HPDE6-E6E7 (cell line): ENCODE measurements at regions not wholly inside any gene's neighbourhood (a gene's known extent, or its start where the extent isn't known, plus 50 kb on each side); places are given as distances from the start of the nearest gene placed in this dataset.

ENCODE experiments used
- DNase-seq: peaks from one replicate; pipeline ENCODE4 v3.0.0; 2011; ENCODE audit warnings: missing footprints; ENCODE audit errors: extremely low spot score

DNA sequence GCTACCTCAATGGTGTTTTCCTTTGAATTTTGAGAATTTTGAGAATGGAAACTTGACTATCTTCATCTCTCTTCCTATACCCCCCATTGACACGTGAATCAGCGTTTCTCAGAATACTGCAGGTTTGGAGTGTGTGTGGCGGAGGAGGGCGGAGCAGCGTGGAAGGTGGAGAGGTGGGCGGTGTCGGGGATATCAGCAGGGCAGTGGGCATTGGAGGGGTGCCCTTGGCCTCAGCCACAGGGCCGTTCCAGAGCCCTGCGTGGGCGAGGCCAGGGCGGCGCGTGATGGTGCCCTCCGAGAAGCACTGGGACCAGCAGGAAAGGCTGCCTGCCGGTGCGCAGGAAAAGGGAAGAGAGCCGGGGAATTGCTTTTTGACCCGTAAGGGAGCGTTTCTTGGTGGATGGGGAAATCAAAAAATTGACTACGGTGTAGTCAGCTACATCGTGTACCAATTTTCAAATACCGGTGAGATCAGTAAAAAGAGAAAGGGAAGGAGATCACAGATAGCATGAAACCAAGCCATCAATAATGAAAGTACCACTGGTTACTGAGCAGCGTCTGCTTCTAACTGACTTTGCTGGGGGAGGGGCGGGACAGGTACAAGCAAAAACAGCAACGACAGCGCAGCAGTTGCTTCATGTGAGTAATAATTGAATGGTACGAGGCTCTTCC is 82.7 kb upstream of the DUSP22 start:
- DNase-seq, result no peak

DNA sequence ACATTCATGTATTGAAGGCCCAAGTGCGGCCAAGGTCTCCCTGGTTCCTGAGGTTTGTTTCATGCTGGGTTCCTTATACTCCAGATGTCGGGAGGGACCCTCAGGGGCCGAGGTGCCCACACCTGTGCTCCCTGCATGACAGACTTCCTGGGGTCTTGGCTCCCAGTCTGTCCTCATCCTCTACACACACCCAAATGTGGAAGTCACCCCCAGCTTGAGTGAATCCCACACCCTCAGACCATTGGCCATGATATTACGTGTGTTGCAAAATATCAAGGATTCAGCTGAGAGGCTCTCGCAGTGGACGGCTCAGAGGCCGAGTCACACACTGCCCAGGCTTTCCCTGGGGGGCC is 82.2 kb upstream of the DUSP22 start:
- no peak for DNase-seq

DNA sequence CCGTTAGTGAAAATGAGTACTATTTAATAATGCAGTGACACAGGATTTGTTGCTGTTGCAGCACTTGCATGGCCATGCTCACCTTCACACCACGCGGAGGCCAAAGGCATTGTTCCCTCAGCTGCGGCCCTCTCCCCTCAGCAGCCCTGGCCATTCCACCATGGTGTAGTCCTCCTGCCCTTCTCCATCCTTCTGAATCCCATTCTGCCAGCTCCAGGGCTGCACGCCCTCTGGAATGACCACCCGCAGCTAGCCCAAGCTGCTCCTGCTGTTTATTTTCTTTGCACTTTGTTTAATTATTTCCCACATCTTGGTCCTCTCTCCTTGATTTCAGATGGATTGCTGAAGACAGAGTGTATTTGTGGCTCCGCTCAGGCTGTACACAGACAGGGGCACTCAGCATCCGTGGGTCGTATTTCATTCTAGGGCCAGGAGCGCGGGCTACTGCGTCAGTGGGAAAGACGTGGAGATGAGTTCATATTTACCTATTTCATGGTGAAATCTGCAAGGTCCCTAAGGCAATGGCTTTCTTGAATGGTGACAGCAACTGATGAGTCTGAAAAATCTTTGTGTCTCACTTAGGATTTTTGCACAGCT is 81.4 kb upstream of the DUSP22 start:
- no peak for DNase-seq

DNA sequence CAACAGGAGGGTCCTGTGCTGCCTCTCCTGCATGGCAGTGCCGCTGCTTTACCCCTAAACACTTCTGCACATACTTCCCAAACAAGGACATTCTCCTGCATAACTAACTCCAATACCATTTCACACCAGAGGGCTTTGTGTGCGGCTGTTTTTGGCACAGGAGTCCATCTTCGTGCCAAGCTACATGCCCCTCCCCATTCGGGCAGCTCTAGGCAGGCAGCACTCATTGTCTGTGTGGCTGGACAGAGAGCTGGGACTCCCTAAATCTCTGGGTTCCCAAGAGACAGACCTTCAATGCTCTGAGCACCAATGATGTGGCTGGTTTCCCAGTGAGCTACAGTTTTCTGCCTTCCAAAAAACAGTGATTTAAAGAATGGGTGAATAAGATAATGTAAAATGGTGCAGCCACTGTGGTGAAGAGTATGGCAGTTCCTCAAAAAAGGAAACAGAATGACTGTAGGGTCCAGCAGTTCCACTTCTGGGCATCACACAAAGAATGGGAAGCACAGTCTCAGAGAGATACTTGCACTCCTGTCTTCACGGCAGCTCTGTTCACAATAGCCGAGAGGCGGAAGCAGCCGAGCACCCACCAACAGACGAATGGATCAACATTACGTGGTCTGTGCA is 80.3 kb upstream of the DUSP22 start:
- no peak for DNase-seq

DNA sequence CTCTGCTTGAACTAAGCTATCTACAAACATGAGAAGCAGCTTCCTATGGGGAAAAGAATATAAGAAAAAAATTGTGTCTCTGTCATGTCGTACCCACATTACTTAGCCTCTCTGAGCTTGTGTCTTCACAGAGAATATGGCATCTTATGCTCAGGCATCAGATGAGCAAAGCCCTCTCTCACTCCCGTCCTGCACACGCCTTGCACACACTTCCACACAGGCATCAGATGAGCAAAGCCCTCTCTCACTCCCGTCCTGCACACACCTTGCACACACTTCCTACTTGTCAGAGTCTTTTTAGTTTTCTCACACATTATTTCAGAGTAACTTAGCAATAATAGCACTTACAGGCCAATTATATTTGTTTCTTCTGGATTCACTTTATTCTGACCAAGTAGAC is 79.0 kb upstream of the DUSP22 start:
- DNase-seq, result no peak

DNA sequence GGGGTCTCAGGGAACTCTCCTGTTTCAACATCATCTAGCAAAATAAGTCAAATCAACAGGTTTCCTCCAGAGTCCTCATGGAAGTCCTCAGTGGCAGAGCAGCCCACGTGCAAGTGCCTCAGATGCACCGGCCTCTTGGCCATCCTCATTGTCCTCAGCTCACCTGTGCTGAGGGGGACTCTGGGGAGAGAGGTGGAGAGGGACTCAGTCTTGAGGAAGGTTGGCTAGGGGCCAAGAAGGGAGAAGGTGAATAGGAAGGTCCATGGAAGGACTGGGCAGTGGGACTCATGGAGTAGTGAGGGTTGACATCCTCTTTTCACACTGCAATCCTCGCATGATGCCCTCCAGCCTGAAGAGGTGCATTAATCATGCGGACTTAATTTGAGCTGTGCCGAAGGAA is 77.9 kb upstream of the DUSP22 start:
- no peak for DNase-seq

DNA sequence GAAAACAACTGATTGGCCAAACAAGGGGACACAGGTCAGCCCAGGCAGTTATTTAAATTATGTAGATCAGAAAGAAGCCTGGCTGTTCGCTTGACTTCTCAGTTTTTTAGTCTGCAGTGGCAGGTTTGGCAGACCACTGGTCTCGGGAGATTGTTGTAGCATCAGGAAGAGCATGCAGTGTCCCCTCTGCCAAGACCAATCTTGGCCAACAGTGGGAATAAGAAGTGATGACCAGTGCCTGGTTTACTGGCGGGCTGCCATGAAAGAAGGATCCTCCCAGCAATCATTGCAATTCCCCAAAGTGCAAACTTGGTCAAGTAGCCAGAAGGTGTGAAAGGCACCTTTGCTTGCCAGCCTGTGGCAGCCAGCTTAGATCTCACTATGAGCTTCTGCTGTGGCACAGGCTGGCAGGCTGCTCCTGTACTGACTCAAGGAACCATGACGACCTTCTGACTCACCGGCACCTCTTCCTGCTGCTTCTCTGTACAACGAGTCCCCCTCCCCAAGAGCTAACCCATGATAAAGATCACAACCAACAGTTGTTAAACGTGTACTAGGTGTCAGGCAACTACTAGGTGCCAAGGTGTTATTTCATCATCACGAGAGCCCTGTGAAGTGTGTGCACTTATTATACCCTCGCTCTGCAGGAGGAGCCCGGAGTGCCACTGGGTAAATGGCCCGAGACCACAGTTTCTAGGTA is 76.8 kb upstream of the DUSP22 start:
- peak; percentile 74 for DNase-seq

DNA sequence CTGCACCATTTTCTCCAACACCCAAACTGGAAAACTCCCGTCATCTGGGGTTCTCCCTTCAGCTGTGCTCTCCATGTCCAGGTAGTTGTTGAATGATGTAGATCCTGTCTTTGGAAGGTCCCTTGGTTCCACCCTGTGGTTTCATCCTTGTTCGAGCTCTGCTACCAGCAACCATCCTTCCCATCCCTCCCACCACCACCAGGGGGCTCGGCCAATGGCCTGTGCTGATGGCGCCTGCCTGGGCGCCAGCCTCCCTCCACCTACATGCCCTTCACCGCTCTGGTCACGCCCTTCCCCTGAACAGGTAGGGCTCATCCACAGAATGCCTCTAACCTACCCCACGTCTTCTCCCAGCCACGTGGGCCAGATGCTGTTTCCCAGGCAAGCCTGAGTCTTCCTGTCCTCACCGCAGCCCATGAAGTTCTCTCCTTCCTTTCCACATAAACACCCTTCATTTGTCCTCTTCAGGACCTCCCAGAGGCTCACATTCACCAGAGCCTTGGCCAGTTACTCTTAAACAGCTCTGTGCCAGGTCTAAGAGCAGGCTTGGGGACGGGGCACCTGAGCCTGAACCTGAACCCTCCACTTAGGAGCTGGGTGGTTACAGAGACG is 75.1 kb upstream of the DUSP22 start:
- no peak for DNase-seq

DNA sequence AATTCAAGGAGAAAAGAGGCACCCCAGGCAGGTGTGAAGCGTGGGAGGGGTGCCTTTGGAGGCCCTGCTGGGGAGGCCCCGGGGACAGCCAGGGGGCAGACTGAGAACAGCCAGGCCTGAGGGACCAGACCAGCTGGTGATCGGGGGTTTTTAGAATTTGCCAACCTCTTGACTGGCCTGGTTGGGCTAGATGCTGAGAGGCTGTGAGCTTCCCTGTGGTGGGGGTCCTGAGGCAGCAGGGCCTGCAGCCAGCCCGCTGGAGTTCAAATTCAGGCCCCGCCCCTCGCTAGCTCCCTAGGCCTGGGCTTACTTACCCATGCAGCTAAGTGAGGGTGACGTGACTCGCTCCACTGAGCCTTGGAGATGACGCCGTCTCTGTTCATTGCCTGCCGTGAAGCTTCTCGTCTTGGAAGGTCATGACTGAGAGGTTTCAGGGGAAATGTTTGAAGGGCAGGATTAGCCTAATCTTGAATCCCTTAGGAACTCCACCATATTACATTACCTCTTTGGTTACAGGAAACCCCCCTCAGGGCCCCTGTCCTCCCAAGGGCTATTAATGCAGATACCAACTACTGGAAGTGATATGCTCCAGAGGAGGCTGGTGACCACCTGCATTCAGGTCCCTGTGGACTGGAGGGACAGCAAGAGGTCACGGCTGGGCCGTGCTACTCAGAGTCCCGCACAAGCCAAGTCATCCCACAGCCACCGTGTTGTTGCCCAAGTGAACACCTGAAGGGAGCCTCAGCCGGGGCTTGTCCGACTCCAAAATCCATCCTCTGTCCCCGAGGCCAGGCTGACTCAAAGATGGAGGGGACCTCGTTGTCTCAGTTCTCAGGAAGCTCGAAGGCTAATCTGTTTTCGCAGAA is 73.9 kb upstream of the DUSP22 start:
- no peak for DNase-seq

DNA sequence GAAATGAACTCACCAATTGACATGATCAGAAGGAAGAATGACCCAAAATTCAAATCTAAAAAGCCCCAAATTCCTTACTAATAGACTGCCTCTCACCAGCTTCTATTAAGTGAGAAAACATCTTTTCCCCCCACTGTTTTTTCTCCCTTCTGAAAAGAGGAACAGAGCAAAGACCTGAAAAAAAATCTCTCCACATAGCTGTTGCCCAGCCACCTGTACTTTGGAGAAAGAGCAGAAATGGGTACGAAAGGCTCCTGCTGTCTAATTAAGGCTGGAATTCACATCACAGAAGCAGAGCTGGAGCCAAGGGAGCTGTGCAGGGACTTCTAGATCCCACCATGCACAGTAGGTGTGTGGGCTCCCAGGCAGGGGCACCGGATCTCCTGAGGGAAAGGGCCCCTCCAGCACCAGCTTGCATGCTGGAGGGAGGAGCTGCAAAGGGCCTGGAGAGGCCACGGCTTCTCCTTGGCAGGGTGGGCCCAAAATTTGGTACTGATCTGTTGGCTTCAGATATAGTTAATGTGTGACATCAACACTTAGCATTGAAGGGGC is 73.2 kb upstream of the DUSP22 start:
- DNase-seq, result no peak

DNA sequence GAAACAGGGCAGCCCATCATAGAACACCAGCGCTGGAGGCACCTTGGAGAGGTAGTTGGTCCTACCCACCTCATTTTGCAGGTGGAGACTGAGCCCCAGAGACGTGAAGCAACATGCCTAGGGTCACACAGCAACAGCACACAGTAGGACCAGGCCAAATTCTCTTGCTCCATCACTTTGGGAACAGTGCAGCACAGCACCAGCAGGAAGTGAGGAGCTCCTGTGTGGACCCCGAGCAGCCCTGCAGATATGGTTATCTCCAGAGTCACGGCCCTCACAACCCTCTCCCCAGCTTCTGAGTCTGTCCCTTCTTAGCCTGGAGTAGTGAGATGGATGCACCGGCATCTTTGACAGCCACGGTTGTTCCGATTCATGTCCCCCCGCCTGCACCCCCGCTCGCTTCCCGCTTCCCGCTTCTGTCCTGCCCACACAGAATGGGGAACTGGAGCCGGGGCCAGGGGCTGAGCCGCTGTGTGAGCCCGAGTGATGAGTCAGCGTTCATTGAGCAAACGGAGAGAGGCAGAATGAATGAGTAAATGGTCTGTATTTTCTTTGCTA is 72.6 kb upstream of the DUSP22 start:
- peak; percentile 73 for DNase-seq

DNA sequence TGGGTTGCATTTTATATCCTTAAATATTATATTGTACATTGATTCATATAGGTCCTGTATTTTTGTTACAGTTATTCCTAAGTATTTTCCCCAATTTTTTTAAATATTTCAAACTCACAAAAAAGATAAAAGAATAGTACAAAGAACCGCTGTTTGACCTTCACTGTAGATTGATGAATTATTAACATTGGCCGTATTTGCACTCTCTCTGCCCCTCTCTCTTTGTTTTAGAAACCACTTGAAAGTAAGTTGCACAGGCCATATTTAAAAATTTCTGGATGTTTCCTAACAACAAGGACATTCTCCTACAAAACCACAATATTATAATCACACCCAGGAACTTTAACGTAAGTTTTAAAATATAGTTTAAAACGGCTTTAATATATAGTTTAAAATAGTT is 72.0 kb upstream of the DUSP22 start:
- no peak for DNase-seq

DNA sequence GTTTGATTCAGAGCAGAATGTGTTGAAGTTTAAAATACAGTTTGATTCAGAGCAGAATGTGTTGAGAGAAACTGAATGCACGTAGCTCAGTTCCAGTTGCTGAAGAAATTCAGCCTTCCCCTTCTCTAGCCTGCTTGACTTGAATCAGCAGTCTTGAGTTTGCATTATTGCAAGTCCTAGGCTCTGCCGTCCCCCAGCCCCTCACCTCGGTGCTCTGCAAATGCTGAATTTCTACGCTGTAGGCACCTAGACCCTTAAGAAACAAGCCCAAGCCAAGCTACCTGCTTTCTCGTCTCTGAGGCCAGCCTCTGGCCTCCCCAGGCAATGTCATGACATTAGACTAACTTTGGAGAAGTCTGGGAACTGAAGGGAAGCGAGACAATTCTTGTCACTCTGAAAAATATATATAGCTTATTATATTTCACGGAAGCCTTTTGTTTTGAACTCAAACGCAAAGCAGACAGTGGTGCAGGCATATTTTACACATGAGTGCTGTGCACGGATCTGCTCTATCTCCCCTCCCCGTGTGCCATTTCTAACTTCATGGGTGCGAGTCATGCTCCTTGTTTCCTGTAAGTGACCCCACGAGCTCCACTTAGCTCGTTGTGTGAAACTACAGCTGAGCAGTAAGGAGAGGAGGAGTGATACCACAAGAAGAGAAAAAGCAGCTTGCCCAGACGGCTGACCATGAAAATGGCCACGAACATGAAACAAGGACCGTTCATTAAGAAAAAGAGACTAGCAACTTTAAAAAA is 71.4 kb upstream of the DUSP22 start:
- no peak for DNase-seq

DNA sequence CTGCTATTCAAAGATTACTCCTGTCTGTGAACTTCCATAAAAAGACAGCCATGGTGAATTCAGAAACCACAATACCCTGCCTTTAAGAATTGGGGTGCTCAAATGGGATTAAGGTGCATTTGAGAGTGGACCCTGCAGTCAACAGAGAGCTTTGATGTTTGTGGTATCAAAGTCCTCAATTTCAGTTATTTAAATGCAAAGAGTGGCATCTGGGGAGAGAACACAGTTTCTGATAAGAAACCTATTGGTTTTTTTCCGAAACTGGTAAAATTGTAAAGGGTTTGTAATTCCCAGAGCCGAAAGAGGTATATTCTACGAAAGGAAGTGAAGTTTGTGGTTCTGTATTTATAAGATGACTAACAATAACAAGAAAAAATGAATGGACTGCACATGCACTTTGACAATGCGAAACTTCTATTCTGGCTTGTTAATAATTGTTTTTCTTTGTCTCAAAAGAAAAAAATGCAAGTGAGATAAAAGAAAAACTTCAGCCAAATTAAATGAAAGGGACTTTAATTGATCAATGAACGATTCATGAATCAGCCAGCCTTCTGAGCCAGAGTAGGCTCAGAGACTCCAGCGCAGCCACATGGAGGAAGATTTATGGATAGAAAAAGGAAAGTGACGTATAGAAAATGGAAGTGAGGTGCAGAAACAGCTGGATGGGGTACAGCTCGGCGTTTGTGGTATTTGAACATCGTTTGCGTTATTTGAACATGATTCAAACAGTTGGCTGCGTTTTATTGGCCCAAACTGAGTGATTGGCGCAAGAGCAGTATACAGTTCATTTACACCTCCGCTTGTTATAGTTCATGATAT is 70.5 kb upstream of the DUSP22 start:
- no peak for DNase-seq

DNA sequence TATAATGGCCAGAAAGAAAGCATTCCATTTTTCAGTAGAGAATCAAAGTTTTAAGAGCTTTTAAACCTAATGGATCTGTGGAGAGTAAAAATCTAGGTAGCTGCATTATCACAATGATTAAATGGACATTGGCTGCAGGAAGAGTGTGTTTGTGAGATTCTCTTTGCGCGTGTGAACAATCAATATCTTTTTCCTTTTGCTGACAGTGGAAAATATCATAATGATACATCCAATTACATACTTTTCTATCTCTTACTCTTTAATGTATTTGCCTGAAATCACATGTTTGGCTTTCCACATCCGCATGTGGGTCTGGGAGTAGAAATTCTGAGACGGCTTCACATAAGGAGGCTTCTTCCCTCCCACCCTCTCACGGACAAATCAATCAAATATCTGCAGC is 69.8 kb upstream of the DUSP22 start:
- DNase-seq, result no peak

DNA sequence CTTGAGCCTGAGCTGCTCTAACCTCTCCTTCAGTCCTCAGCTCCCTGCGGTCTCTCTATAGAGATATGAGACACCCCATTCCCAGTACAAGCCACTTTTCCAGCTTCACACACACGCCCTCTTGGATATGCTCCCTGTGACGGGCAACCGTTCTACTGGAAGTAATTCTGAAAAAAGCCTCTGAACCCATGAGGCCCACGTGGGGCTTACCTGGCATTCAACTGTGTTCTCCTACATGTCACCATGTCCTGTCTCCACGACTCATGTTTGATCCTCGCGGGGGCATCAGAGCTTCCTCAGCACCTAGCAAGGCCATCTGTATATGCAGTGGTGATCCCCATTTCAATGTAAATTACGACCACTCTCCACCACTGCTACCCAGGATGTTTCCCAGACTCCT is 69.2 kb upstream of the DUSP22 start:
- DNase-seq, result no peak

DNA sequence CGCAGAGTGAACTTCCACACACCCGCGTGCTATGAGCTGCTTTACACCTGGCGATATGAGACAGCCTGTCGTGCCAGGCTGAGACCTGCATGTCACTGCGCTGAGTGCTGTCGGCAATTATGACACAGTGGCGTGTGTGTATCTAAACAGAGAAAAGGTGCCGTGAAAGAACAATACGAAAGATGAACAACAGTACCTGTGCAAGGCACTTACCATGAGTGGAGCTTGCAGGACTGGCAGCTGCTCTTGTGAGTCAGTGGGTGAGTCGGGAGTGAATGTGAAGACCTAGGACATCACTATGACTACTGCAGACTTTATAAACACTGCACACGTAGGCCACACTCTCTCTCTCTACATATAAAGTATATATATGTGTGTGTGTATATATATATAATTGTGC is 68.5 kb upstream of the DUSP22 start:
- peak; percentile 59 for DNase-seq

DNA sequence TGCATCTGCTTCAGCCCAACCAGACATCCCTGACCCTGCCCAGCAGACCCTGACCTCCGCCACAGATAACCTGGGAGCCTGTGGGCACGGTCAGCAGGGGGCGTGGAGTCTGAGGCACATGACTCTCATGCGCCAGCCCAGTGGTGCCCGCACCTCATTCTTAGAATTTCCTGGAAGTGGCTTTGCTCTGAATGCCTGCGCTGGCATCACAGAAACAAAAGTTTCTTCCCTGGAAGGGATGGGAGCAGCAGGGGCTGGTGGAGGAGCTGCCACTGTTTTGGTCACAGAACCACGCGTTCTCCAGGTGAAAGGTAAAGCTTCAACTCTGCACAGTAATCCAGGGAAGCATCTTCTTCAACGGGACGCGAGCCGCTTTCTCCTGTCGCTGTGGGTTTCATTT is 67.9 kb upstream of the DUSP22 start:
- no peak for DNase-seq

DNA sequence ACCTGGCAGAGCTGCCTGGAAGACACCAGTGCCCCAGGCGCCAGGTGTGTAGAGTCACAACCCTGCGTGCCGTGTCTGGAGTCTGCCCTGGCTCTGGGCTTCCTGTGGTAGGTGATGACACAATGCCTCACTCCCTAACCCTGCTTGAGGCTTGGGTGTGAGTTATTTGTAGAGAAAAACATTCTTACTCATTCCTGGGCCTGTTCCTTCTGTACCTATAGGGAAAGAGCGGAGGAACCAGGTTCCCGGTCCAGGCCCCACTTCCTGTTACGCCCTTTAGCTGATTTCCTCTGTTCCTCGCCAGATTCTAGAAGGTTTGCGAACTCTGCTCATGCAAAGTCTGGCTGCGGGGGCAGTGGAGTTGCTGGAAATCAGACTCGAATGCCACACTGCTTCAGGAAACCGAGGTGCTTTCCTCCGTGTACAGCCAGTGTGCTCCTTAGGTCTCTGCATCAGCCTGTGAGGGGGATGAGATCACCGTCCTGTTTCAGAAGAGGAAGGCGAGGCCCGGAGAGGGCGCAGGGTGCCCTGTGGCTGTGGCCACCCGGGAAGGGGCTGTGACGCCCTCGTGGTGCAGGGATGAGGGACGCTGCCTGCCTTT is 67.1 kb upstream of the DUSP22 start:
- DNase-seq, result peak; percentile 85
